NCI-H2081 treated with DMSO at 0.1 percent for 48 hours (cell line): ENCODE measurements at regions not wholly inside any gene's neighbourhood (a gene's known extent, or its start where the extent isn't known, plus 50 kb on each side); places are given as distances from the start of the nearest gene placed in this dataset.
"Not testable (repeated sequence)": the region's sequence is repeated elsewhere in the genome, so short reads cannot be mapped to it uniquely, and the experiment has no call there.

Experiments
- DNase-seq: peaks from one replicate; lab custom pipeline; 2025; lab: John Stamatoyannopoulos, UW

GRCh38 chr1:9466780-9467758, 72.2 kb upstream of the SLC25A33 start:
- no peak for DNase-seq

- not testable (repeated sequence) for DNase-seq
Observed at GRCh38 chr1:9469882-9470281, 69.4 kb upstream of the SLC25A33 start.

DNA sequence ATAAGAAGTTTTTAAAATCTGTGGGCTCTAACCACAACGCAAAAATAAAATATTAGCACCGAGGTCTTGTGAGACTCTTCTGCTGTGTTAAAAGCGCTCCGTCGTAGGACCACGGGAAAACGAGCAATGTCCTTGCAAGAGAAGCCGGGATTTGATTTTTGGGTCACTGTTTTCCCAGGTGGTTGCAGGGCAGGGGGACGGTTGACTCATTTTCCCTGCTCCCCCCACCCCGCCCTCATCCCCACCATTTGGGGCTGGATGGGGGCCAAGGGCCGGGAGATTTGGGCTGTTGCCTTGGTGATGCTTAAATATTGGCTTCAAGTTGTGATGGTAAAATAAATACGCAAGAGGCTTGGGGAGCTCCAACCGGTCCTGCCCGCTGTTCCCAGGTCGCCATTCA, 67.6 kb upstream of the SLC25A33 start:
- DNase-seq: no peak

DNA sequence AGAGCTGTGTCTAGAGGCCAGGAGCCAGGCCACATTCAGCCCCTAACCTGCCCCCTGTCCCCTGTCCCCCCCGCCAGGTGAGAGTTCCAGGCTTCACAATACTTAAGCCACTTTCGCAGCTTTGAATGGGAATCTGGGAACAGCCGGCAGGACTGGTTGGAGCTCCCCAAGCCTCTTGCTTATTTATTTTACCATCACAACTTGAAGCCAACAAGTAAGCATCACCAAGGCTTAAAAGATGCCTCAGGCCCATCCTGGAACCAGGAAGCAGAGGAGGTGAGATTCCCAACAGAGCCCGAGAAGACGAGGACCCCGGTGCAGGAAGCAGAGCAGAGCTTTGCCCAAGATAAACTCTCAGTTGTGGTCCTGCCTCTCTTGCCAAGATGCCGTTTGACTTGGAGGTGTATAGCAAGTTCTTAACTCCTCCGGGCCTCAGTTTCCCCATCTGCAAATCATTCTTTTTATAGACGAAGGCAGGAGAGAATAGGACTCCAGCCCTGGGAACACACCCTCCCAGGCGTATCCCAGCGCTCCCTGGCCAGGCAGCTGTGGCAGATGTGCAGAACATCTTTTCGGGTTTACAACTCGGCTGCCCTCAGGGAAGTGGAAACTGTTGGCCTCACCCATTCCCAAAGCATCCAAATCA, 66.8 kb upstream of the SLC25A33 start:
- no peak for DNase-seq

DNA sequence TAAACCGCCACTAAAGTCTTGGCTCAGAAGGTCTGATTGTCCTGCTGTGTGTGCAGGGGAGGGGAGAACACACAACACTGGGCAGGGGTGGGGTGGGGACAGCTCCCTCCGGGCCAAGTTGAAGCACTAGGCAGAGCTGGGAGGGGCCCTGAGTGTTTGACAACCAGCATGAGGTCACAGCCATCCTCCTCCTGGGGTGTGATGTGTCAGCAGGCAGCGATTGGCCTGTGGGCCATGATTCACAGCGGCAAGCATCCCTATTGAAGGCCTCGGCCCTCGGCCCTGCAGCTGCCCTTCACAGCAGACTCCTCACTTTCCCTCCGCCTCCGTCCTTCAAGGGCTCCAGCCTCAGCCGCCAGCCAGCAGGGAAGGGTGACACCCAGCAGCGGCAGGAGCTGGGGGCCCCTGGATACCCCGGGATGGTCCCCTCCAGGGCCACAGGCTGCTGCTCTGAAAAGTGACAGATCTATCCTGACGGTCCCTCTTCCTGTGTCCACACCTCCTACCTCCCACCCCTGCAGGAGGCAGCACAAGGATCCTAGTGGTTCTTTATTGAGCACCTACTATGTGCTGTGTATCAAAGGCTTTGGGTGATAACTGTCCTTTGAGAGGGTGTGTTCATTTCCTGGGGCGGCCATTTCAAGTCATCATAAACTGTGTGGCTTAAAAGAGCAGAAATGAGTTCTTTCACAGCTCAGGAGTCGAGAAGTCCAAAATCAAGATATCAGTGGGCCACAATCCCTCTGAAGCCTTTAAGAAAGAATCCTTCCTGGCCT, 66.0 kb upstream of the SLC25A33 start:
- no peak for DNase-seq

- DNase-seq: no peak
Observed at GRCh38 chr1:9475061-9475627, 64.1 kb upstream of the SLC25A33 start.

DNA sequence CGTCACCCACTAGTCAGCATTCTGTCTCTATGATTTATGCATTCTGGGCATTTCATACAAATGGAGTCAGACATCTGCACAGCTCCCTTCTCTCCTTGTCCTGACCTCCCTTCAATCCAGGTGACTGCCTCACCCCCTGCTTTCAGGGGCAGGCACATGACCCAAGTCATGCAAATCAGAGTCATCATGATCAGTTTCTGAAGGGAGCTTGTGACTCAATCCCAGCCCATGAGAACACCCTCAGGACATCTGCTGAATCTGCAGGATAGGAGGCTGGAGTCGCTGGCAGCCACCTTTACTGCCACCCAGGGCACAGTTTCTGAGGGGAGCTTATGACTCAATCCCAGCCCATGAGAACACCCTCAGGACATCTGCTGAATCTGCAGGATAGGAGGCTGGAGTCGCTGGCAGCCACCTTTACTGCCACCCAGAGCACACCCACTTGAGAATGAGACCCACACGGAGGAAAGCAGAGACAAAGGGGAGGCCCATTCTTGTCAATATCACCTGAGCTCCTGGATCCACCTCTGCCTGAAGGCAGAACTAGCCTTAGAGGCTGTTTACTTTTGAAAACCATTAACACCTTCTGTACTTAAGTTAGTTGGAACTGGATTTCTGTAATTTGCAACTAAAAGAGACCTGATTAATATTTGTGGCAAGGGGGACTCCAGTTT, 62.3 kb upstream of the SLC25A33 start:
- no peak for DNase-seq

GRCh38 chr1:9477535-9477934, 61.7 kb upstream of the SLC25A33 start:
- no peak for DNase-seq

- no peak for DNase-seq
Observed at GRCh38 chr1:9478021-9478420, 61.2 kb upstream of the SLC25A33 start.

DNA sequence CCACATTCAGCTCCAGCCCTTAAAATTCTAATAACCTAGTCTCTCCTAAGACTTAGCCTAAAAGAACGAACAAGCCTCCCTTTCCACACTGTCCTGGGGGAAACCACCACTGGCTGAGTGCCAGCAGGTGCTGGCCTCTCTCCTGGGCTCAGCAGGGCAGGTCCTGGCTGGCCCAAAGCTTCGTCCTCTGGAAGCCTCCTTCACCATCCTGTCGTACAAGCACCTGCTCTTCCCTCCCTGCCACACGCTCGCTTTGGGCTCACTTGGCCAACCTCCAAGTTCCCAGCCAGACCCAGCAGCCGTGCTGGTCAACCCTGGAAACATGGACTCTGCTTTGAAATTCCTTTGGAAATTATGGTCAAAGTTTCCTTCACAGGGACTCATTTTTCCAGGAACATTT, 58.2 kb upstream of the SLC25A33 start:
- DNase-seq: no peak

- no peak for DNase-seq
Observed at GRCh38 chr1:9482403-9482802, 56.9 kb upstream of the SLC25A33 start.

DNA sequence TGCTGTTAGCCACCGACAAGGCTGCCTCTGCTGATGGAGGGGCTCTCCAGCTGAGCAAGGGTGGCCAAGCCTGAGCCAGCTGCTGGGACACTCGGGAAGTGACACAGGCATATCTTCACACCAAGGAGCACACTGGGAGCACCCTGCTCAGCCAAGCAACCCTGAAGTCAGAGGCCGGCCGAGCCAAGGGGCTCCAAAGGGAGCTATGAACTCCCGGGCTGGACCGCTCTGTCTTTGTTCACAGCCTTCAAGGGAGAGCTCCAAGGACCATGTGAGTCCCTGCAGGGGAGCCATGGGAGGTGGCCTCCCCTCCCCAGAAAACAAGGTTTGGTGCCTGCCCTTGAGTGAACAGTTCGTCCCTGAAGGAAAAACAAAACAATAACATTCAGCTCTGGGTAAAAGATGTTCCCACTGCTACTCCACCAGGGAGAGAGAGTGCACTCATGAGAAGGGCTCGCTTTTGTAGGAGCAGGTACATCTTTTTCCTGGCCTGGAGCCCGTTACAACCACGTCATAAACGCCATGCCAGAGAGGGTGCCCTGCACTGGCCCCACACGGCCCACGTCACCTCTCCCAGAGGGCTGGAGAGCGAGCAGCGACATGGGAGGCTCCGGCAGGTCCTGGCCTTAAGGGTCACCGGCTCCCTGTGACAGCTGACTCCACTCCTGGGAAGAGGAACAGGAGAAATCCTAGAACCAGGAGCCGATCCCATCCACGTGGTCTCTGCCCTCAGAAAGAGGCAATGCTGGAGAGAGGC, 56.3 kb upstream of the SLC25A33 start:
- no peak for DNase-seq

GRCh38 chr1:9486466-9487140, 52.7 kb upstream of the SLC25A33 start:
- no peak for DNase-seq
